K562 (cell line): ENCODE measurements at regions not wholly inside any gene's neighbourhood (a gene's known extent, or its start where the extent isn't known, plus 50 kb on each side); places are given as distances from the start of the nearest gene placed in this dataset.

Experiments used
- ATAC-seq: fragments of 200-7000 bp; cut with Tn5 transposase; 3 replicates; pipeline ENCODE4 v1.9.1; 2020; ENCODE audit warnings: moderate library complexity
- BruUV-seq: library from RNA; stranded (reverse); fragments of 400-500 nt; replicated peaks from 2 replicates; lab custom pipeline; 2021; lab: Mats Ljungman, UMichigan
- CTCF ChIA-PET: fragments of 300-600 bp; formaldehyde crosslinking; extraction: SDS; loops from one replicate; lab custom pipeline; 2021; ENCODE audit warnings: low intra/inter-chr PET ratio; lab: Yijun Ruan, JAX
- POLR2A ChIA-PET: fragments of 300-600, 350-650 bp; sonication (Branson Sonifier 250); formaldehyde crosslinking; extraction: SDS; loops from one replicate; lab custom pipeline; 2021; ENCODE audit warnings: antibody characterized with exemption, inconsistent platforms; lab: Yijun Ruan, JAX
- DNase-seq, 4 experiments: peaks; one replicate each; pipeline versions ENCODE4 v3.0.0 to v3.0.0-alpha.2; 2011 to 2018; ENCODE audit warnings: low spot score in 3 of 4, mixed read lengths in 3 of 4; ENCODE audit errors: extremely low read depth in 1 of 4
- FAIRE-seq: peaks from 2 replicates; lab custom pipeline; 2011; peaks lifted over from hg19 to GRCh38; lab: Jason Lieb, UNC
- H2AFZ ChIP-seq: 2 replicates; pipeline ENCODE4 v1.6.0; 2011; ENCODE audit warnings: low read depth, low read length, control low read depth, inconsistent platforms
- H3K27ac ChIP-seq: fragments of 200-600 bp; 3 replicates; pipeline ENCODE4 v1.8.0; 2011; ENCODE audit warnings: low read depth, mild to moderate bottlenecking, control low read depth, inconsistent platforms, low read length, moderate library complexity, mixed read lengths; ENCODE audit errors: extremely low read depth
- H3K27me3 ChIP-seq, 2 experiments: fragments of 300-600 bp in 1 of 2; 2 replicates in 1 of 2; 3 replicates in 1 of 2; pipeline versions ENCODE4 v1.6.0 to v1.8.0; 2011; ENCODE audit warnings: inconsistent platforms in 2 of 2, low read length in 2 of 2, mild to moderate bottlenecking in 1 of 2, mixed read lengths in 1 of 2, moderate library complexity in 1 of 2; ENCODE audit not compliant: control insufficient read depth in 2 of 2, insufficient read depth in 2 of 2
- H3K36me3 ChIP-seq: fragments of 300-600 bp; 3 replicates; pipeline ENCODE4 v1.8.0; 2011; ENCODE audit warnings: mild to moderate bottlenecking, low read length, inconsistent platforms; ENCODE audit not compliant: control insufficient read depth, insufficient read depth
- H3K4me1 ChIP-seq, 2 experiments: fragments of 200-600 bp in 1 of 2; replicated peaks in 1 of 2; 2 replicates in 1 of 2; 3 replicates in 1 of 2; pipeline versions ENCODE4 v1.5.1 to v1.8.0; 2011; ENCODE audit warnings: inconsistent platforms in 2 of 2, low read length in 2 of 2, mild to moderate bottlenecking in 1 of 2, mixed read lengths in 1 of 2, moderate library complexity in 1 of 2; ENCODE audit not compliant: control insufficient read depth in 2 of 2, insufficient read depth in 2 of 2
- H3K4me2 ChIP-seq: 2 replicates; pipeline ENCODE4 v1.6.1; 2011; ENCODE audit warnings: low read length, control low read depth, inconsistent platforms, mixed read lengths; ENCODE audit not compliant: insufficient read depth
- H3K4me3 ChIP-seq: fragments of 200-600 bp; sonication (generic), shearing (Covaris generic); 2 replicates; pipeline ENCODE4 v1.5.1; 2016; ENCODE audit warnings: control low read depth, inconsistent platforms
- H3K79me2 ChIP-seq: fragments of 200-600 bp; 3 replicates; pipeline ENCODE4 v1.8.0; 2011; ENCODE audit warnings: low read length, inconsistent platforms; ENCODE audit not compliant: control insufficient read depth, insufficient read depth
- H3K9ac ChIP-seq, 2 experiments: 2 replicates each; pipeline versions ENCODE4 v1.6.0 to v1.6.1; 2011; ENCODE audit warnings: low read depth in 2 of 2, low read length in 2 of 2, control low read depth in 1 of 2, inconsistent platforms in 1 of 2, mild to moderate bottlenecking in 1 of 2, mixed read lengths in 1 of 2; ENCODE audit not compliant: insufficient read depth in 1 of 2
- H3K9me1 ChIP-seq: one replicate; pipeline ENCODE4 v1.6.0; 2011; ENCODE audit warnings: inconsistent platforms, mild to moderate bottlenecking, low read length, moderate library complexity; ENCODE audit not compliant: control insufficient read depth, insufficient read depth
- H3K9me3 ChIP-seq: replicated peaks from 2 replicates; pipeline ENCODE4 v1.5.1; 2011; ENCODE audit warnings: low read depth, low read length, inconsistent platforms; ENCODE audit not compliant: control insufficient read depth, insufficient read depth
- H4K20me1 ChIP-seq: replicated peaks from 2 replicates; pipeline ENCODE4 v1.6.1; 2011; ENCODE audit warnings: low read length, inconsistent platforms, mixed read lengths; ENCODE audit not compliant: control insufficient read depth, insufficient read depth
- ARNT ChIP-seq, 2 experiments: fragments of 450-650 bp; IDR thresholded peaks; 2 replicates each; pipeline ENCODE4 v1.6.1; 2016; ENCODE audit warnings: mild to moderate bottlenecking in 1 of 2
- DIDO1 ChIP-seq: fragments of 450-650 bp; IDR thresholded peaks from 2 replicates; pipeline ENCODE4 v1.6.1; 2016; ENCODE audit warnings: low read depth, missing biosample characterization, missing genetic modification characterization
- MYNN ChIP-seq, 2 experiments: sonication (generic); formaldehyde crosslinking in 1 of 2; IDR thresholded peaks; 2 replicates each; pipeline versions ENCODE4 v1.5.0 to v1.6.1; 2016 to 2020; ENCODE audit warnings: antibody characterized with exemption in 1 of 2, missing genetic modification reagents in 1 of 2
- RHOXF2B ChIP-seq: fragments of 250-450 bp; sonication (Bioruptor Pico); conservative IDR thresholded peaks from 2 replicates; pipeline ENCODE4 v1.5.1; 2021
- RNF2 ChIP-seq: sonication (generic); IDR thresholded peaks from 2 replicates; pipeline ENCODE4 v1.6.1; 2016
- SMARCC2 ChIP-seq: fragments of 450-650 bp; IDR thresholded peaks from 2 replicates; pipeline ENCODE4 v1.6.1; 2017; ENCODE audit warnings: antibody characterized with exemption, moderate library complexity, mild to moderate bottlenecking, low read depth
- SNRNP70 ChIP-seq: fragments of 200-400 bp; formaldehyde crosslinking; optimal IDR thresholded peaks from 2 replicates; pipeline ENCODE3; 2017; ENCODE audit warnings: low read depth, low read length
- ZNF551 ChIP-seq: fragments of 250-450 bp; sonication (Bioruptor Pico); IDR thresholded peaks from 2 replicates; pipeline ENCODE4 v1.5.0; 2021; ENCODE audit warnings: mild to moderate bottlenecking, moderate library complexity
- WGBS: fragments of 100-300 bp; shearing (Covaris generic); methylation state at CpG from one replicate; pipeline ENCODE4 v1.1.6; 2016; ENCODE audit warnings: low coverage, mixed read lengths; ENCODE audit not compliant: insufficient coverage; ENCODE audit errors: missing lambda C conversion rate; 5-methylcytosine and 5-hydroxymethylcytosine counted together
- in situ Hi-C: fragments of 300-500 bp; cut with MboI; formaldehyde crosslinking; loops from 4 replicates; pipeline ENCODE4 v1.15.0; 2018; ENCODE audit warnings: inconsistent platforms, mixed read lengths
- intact Hi-C: fragments of 100-400 bp; cut with micrococcal nuclease; formaldehyde crosslinking; loops from 2 replicates; pipeline ENCODE4 v1.14.2; 2022
- TF ChIP-seq, protein P1 (sequence below): IDR thresholded peaks from 2 replicates; pipeline ENCODE4 v1.6.1; 2011; ENCODE audit warnings: borderline replicate concordance, low read depth, mild to moderate bottlenecking, moderate library complexity, low read length; ENCODE audit not compliant: insufficient read depth, poor library complexity, severe bottlenecking
- TF ChIP-seq, protein P2 (sequence below): sonication (generic); formaldehyde crosslinking; IDR thresholded peaks from 2 replicates; pipeline ENCODE4 v1.4.0; 2020; ENCODE audit warnings: mild to moderate bottlenecking, missing genetic modification reagents
- TF ChIP-seq, protein P3 (sequence below): sonication (generic); formaldehyde crosslinking; IDR thresholded peaks from 2 replicates; pipeline ENCODE4 v1.5.0; 2020; ENCODE audit warnings: missing genetic modification reagents

DNA sequence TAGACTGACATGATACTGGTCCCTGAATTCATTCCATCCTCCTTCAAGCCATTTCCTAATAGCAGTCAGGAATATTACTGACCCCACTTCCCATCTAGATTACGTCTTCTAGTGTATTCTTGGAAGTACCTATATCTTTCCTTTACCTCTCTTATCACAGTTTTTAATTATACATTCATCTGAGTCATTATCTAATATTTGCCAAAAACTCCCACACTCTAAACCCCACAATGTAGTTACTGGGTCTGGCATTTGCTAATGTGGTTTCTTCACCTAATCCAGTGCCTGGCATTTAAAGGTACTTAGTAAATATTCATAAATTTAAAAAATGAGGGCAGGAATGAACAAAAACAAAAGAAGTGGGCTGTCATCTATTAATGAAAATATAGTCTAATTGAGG is 441.8 kb upstream of the SETBP1 start:
- Histone ChIP-seq H3K4me2 (no peak overlapping the region), H3K4me1 (no peaks in the 10 kb centered on the region), H3K27ac (no peak overlapping the region), H3K9ac (no peak overlapping the region), H3K4me3 (no peak overlapping the region), H3K79me2 (no peaks in the 10 kb centered on the region), H3K36me3 (no peaks in the 10 kb centered on the region), H3K9me3 (no peaks in the 10 kb centered on the region), H3K9me1 (no peaks in the 10 kb centered on the region), H2AFZ (no peak overlapping the region), H3K27me3 (no peaks in the 10 kb centered on the region), H4K20me1 (no peaks in the 10 kb centered on the region)
- intact Hi-C loops (no loop called here), in situ Hi-C loops (no loop called here)
- TF ChIP-seq RNF2 (no peak), RHOXF2B (CRISPR knock-in tag) (no peak), ZNF551 (CRISPR knock-in tag) (no peak), ARNT (IDR thresholded peaks at IDR 0.05) (no peak), MYNN (IDR thresholded peaks at IDR 0.05) (no peak), MYNN (CRISPR knock-in tag; IDR thresholded peaks at IDR 0.05) (no peak), SNRNP70 (no peak), DIDO1 (tag) (no peak), SMARCC2 (no peak)
- TF ChIP-seq, protein P1, sequence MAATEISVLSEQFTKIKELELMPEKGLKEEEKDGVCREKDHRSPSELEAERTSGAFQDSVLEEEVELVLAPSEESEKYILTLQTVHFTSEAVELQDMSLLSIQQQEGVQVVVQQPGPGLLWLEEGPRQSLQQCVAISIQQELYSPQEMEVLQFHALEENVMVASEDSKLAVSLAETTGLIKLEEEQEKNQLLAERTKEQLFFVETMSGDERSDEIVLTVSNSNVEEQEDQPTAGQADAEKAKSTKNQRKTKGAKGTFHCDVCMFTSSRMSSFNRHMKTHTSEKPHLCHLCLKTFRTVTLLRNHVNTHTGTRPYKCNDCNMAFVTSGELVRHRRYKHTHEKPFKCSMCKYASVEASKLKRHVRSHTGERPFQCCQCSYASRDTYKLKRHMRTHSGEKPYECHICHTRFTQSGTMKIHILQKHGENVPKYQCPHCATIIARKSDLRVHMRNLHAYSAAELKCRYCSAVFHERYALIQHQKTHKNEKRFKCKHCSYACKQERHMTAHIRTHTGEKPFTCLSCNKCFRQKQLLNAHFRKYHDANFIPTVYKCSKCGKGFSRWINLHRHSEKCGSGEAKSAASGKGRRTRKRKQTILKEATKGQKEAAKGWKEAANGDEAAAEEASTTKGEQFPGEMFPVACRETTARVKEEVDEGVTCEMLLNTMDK, result no peak
- TF ChIP-seq, protein P2, sequence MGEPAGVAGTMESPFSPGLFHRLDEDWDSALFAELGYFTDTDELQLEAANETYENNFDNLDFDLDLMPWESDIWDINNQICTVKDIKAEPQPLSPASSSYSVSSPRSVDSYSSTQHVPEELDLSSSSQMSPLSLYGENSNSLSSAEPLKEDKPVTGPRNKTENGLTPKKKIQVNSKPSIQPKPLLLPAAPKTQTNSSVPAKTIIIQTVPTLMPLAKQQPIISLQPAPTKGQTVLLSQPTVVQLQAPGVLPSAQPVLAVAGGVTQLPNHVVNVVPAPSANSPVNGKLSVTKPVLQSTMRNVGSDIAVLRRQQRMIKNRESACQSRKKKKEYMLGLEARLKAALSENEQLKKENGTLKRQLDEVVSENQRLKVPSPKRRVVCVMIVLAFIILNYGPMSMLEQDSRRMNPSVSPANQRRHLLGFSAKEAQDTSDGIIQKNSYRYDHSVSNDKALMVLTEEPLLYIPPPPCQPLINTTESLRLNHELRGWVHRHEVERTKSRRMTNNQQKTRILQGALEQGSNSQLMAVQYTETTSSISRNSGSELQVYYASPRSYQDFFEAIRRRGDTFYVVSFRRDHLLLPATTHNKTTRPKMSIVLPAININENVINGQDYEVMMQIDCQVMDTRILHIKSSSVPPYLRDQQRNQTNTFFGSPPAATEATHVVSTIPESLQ (CRISPR knock-in tag), result no peak
- TF ChIP-seq, protein P3, sequence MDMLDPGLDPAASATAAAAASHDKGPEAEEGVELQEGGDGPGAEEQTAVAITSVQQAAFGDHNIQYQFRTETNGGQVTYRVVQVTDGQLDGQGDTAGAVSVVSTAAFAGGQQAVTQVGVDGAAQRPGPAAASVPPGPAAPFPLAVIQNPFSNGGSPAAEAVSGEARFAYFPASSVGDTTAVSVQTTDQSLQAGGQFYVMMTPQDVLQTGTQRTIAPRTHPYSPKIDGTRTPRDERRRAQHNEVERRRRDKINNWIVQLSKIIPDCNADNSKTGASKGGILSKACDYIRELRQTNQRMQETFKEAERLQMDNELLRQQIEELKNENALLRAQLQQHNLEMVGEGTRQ (CRISPR knock-in tag), result no peak
- ChIA-PET POLR2A (no interaction called here), CTCF (no interaction called here)
- no peak for DNase-seq
- WGBS, result 0% methylated on average over 1 of the region's 1 CpG
- no peak for FAIRE-seq
- no peak for ATAC-seq
- BruUV-seq, result no TSS peak
